ENCODE measurements at regions not wholly inside any gene's neighbourhood (a gene's known extent, or its start where the extent isn't known, plus 50 kb on each side); places are given as distances from the start of the nearest gene placed in this dataset.

DNA sequence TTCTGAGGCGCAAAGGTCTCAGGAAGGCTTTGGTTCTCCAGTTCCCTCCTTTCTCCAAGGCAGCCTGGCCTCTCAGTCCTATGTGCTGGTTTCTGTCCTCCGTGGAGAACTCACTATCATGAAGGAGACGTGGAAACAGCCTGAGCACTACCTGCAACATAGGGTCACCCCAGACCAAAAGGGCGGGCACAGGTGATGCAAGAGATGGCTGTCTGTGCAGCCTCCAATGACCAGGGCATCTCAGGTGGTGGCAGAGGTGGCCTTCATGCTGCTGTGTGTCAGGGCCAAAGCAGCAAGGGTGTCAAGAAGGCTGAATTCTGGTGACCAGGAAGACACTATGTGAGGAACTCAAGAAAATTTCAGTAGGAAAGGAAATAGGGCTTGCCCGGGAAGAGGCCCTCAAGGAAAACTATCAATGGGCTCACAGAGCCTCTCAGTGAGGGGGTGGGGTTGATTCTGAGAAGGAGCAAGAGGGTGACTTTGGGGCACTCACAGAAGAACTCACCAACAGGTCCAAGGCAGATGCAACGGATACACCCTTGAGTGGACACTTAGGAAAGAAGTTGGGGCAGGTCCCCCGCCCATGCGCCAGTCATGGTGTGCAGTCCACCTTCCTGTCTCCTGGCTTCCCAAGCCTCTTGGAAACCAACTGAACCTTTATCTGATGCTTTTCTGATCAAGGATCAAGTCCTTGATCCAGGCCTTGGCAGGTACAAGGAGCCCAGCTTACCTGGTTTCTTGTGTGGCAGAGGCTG, 212.3 kb upstream of the B3GAT1 start:
- Histone ChIP-seq H3K4me1 (ENCODE audit: insufficient read depth, poor library complexity, severe bottlenecking) (no peaks in the 10 kb centered on the region), H3K36me3 (ENCODE audit: low read depth) (no peaks in the 10 kb centered on the region), H3K4me3 (ENCODE audit: severe bottlenecking) (no peak overlapping the region), H3K27me3 (ENCODE audit: insufficient read depth, poor library complexity, severe bottlenecking) (peaks cover 6% of the 10 kb centered on the region), H3K9me3 (ENCODE audit: severe bottlenecking) (no peaks in the 10 kb centered on the region), H3K27ac (ENCODE audit: poor library complexity, severe bottlenecking) (no peak overlapping the region)
- DNase-seq (ENCODE audit: low spot score): no peak
- no peak for ATAC-seq (ENCODE audit: low read depth)
- TF ChIP-seq, protein P1, sequence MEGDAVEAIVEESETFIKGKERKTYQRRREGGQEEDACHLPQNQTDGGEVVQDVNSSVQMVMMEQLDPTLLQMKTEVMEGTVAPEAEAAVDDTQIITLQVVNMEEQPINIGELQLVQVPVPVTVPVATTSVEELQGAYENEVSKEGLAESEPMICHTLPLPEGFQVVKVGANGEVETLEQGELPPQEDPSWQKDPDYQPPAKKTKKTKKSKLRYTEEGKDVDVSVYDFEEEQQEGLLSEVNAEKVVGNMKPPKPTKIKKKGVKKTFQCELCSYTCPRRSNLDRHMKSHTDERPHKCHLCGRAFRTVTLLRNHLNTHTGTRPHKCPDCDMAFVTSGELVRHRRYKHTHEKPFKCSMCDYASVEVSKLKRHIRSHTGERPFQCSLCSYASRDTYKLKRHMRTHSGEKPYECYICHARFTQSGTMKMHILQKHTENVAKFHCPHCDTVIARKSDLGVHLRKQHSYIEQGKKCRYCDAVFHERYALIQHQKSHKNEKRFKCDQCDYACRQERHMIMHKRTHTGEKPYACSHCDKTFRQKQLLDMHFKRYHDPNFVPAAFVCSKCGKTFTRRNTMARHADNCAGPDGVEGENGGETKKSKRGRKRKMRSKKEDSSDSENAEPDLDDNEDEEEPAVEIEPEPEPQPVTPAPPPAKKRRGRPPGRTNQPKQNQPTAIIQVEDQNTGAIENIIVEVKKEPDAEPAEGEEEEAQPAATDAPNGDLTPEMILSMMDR (IDR thresholded peaks at IDR 0.05; ENCODE audit: poor library complexity, severe bottlenecking): no peak

DNA sequence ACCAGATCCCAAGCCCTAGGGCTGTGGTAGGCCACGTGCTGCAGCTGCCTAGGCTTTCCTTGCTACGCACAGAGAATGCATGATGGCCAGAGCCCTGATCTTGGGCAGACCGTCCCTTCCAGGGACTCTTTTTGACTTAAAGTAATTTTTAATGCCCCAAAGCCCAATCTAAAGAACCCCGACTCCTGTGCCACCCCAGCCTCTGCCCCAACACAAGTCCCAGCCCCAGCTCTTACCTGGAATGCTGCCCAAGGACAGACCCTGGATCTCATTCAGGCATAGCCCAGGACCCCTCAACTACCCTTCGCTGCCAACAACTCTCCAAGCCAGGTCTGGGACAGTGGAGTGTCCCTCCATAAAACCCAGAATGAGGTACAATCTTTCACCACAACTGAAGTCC, 211.7 kb upstream of the B3GAT1 start:
- Histone ChIP-seq H3K9me3 (ENCODE audit: severe bottlenecking) (no peaks in the 10 kb centered on the region), H3K4me1 (ENCODE audit: insufficient read depth, poor library complexity, severe bottlenecking) (no peaks in the 10 kb centered on the region), H3K4me3 (ENCODE audit: severe bottlenecking) (no peak overlapping the region), H3K27me3 (ENCODE audit: insufficient read depth, poor library complexity, severe bottlenecking) (peaks cover 6% of the 10 kb centered on the region), H3K27ac (ENCODE audit: poor library complexity, severe bottlenecking) (no peak overlapping the region), H3K36me3 (ENCODE audit: low read depth) (no peaks in the 10 kb centered on the region)
- no peak for ATAC-seq (ENCODE audit: low read depth)
- no peak for DNase-seq (ENCODE audit: low spot score)
- TF ChIP-seq, protein P1 (IDR thresholded peaks at IDR 0.05; ENCODE audit: poor library complexity, severe bottlenecking): no peak

DNA sequence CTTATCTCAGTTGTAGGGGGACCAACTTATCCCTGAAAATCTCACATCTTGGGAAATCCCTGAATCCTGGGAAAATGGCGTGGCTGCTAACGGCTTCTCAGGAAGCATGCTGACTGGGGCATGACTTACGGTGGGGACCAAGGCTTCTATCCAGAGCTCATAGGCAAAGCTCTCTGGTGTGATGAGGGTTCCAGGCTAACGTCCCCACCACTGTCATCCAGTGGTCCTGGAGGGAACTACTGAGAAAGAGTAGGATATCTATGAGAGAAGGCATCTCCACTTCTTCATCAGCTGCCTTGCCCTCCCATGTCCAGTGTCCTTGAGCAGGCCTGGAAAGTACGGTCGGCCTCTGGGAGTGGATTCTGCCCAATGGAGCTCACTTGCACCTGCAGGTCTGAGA, 210.4 kb upstream of the B3GAT1 start:
- Histone ChIP-seq H3K36me3 (ENCODE audit: low read depth) (no peaks in the 10 kb centered on the region), H3K9me3 (ENCODE audit: severe bottlenecking) (no peaks in the 10 kb centered on the region), H3K27ac (ENCODE audit: poor library complexity, severe bottlenecking) (no peak overlapping the region), H3K4me1 (ENCODE audit: insufficient read depth, poor library complexity, severe bottlenecking) (no peaks in the 10 kb centered on the region), H3K4me3 (ENCODE audit: severe bottlenecking) (no peak overlapping the region), H3K27me3 (ENCODE audit: insufficient read depth, poor library complexity, severe bottlenecking) (peaks cover 5% of the 10 kb centered on the region)
- DNase-seq (ENCODE audit: low spot score) (no peak), ATAC-seq (ENCODE audit: low read depth) (no peak)
- TF ChIP-seq, protein P1 (IDR thresholded peaks at IDR 0.05; ENCODE audit: poor library complexity, severe bottlenecking): no peak

DNA sequence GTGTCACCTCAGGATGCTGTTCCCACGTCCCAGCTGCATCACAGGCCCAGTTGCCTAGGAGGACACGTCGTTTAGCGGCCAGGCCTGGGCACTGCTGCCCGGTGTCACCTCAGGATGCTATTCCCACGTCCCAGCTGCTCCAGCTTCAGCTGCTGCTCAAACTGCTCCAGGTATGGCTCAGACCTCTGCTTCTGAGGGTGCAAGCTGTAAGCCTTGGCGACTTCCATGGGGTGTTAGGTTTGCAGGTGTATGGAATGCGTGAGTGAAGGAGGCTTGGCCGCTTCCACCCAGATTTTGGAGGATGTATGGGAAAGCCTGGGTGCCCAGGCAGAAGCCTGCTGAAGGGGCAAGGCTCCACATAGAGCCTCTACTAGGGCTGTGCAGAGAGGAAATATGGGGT, 205.3 kb upstream of the B3GAT1 start:
- H3K9me3 ChIP-seq (ENCODE audit: severe bottlenecking): no peaks in the 10 kb centered on the region

DNA sequence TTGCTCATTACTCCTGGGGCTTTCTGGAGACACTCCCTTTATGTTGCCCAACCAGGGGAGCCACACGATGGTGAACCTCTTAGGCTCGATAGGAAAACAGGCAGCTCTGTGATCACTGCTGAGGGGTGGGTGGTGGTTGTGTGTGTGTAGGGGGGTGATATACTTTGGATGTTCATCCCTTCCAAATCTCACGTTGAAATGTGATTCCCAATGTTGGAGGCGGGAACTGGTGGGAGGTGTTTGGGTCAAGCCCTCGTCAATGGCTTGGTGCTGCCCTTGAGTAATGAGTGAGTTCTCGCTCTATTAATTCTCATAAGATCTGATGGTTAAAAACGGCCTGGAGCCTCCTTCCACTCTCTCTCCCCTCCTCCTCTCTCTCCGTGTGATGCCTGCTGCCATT, 204.0 kb upstream of the B3GAT1 start:
- Histone ChIP-seq H3K36me3 (ENCODE audit: low read depth) (no peaks in the 10 kb centered on the region), H3K9me3 (ENCODE audit: severe bottlenecking) (no peaks in the 10 kb centered on the region), H3K4me1 (ENCODE audit: insufficient read depth, poor library complexity, severe bottlenecking) (no peaks in the 10 kb centered on the region), H3K4me3 (ENCODE audit: severe bottlenecking) (no peak overlapping the region), H3K27ac (ENCODE audit: poor library complexity, severe bottlenecking) (no peak overlapping the region), H3K27me3 (ENCODE audit: insufficient read depth, poor library complexity, severe bottlenecking) (no peaks in the 10 kb centered on the region)
- TF ChIP-seq, protein P1 (IDR thresholded peaks at IDR 0.05; ENCODE audit: poor library complexity, severe bottlenecking): no peak
- DNase-seq (ENCODE audit: low spot score): no peak
- no peak for ATAC-seq (ENCODE audit: low read depth)

More for the DNA sequence above, 205.3 kb upstream of the B3GAT1 start:
- no peak for DNase-seq (ENCODE audit: low spot score)
- no peaks in the 10 kb centered on the region for H3K4me1 ChIP-seq (ENCODE audit: insufficient read depth, poor library complexity, severe bottlenecking)
- no peak overlapping the region for H3K27ac ChIP-seq (ENCODE audit: poor library complexity, severe bottlenecking)
- no peaks in the 10 kb centered on the region for H3K36me3 ChIP-seq (ENCODE audit: low read depth)
- H3K27me3 ChIP-seq (ENCODE audit: insufficient read depth, poor library complexity, severe bottlenecking): no peaks in the 10 kb centered on the region
- no peak for ATAC-seq (ENCODE audit: low read depth)
- TF ChIP-seq, protein P1 (IDR thresholded peaks at IDR 0.05; ENCODE audit: poor library complexity, severe bottlenecking): no peak
- no peak overlapping the region for H3K4me3 ChIP-seq (ENCODE audit: severe bottlenecking)
